HG02884 (cell line): ENCODE measurements at regions not wholly inside any gene's neighbourhood (a gene's known extent, or its start where the extent isn't known, plus 50 kb on each side); places are given as distances from the start of the nearest gene placed in this dataset.

Source experiments
- ATAC-seq: cut with Tn5 transposase; IDR thresholded peaks from one replicate; pipeline ENCODE4 v1.9.1; 2021; ENCODE audit warnings: mild to moderate bottlenecking, moderate library complexity; ENCODE audit not compliant: unreplicated experiment

- ATAC-seq = no peak
Observed at GRCh38 chr4:108223313-108223712, 54.6 kb upstream of the LEF1 start.

- ATAC-seq = no peak
Observed at GRCh38 chr4:108219998-108220397, 51.3 kb upstream of the LEF1 start.
